ENCODE measurements at regions not wholly inside any gene's neighbourhood (a gene's known extent, or its start where the extent isn't known, plus 50 kb on each side); places are given as distances from the start of the nearest gene placed in this dataset.
"Not testable (repeated sequence)": the region's sequence is repeated elsewhere in the genome, so short reads cannot be mapped to it uniquely, and the experiment has no call there.

DNA sequence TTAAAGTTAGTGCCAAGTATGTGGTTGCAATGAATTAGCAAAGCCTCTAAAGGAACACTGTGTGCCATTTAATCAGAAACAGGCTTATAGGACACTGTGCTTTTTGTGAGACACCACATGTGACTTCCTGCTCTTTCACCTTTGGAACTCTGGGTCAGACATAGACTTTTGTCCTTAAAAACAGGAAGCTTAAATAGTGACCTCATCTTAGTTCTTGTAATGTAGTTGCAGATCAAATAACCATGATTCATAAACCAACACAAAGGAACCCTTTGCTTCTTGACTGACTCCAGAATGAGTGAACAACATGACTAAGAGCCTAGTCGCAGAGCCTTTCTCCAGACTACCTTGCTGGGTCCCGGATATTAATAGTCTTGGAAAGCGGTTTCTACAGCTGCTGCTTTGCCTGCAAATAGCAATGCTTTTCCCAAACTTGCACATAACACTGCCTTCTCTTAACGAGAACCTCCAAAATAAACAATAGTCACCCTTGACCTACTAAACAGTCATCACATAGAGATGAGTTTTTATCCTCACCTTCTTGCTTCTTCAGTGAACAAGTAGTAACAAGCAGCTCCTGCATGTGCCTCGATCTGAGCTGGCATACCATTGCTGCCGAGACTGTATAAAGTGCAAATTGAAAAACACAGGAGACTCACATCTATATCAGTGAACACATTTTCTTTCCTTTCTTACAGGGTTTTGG lies 1947.0 kb downstream of the FOXD4L5 start:
- TF ChIP-seq, protein P1, sequence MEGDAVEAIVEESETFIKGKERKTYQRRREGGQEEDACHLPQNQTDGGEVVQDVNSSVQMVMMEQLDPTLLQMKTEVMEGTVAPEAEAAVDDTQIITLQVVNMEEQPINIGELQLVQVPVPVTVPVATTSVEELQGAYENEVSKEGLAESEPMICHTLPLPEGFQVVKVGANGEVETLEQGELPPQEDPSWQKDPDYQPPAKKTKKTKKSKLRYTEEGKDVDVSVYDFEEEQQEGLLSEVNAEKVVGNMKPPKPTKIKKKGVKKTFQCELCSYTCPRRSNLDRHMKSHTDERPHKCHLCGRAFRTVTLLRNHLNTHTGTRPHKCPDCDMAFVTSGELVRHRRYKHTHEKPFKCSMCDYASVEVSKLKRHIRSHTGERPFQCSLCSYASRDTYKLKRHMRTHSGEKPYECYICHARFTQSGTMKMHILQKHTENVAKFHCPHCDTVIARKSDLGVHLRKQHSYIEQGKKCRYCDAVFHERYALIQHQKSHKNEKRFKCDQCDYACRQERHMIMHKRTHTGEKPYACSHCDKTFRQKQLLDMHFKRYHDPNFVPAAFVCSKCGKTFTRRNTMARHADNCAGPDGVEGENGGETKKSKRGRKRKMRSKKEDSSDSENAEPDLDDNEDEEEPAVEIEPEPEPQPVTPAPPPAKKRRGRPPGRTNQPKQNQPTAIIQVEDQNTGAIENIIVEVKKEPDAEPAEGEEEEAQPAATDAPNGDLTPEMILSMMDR (conservative IDR thresholded peaks at IDR 0.05) = not testable (repeated sequence)
- not testable (repeated sequence) for TF ChIP-seq ZFX (IDR thresholded peaks at IDR 0.05)

All from C4-2B (cell line).